GM19463 (cell line): ENCODE measurements at regions not wholly inside any gene's neighbourhood (a gene's known extent, or its start where the extent isn't known, plus 50 kb on each side); places are given as distances from the start of the nearest gene placed in this dataset.
"Not testable (repeated sequence)": the region's sequence is repeated elsewhere in the genome, so short reads cannot be mapped to it uniquely, and the experiment has no call there.

Experiments used
- ATAC-seq: cut with Tn5 transposase; IDR thresholded peaks from one replicate; pipeline ENCODE4 v1.9.1; 2021; ENCODE audit warnings: mild to moderate bottlenecking, moderate library complexity; ENCODE audit not compliant: unreplicated experiment

DNA sequence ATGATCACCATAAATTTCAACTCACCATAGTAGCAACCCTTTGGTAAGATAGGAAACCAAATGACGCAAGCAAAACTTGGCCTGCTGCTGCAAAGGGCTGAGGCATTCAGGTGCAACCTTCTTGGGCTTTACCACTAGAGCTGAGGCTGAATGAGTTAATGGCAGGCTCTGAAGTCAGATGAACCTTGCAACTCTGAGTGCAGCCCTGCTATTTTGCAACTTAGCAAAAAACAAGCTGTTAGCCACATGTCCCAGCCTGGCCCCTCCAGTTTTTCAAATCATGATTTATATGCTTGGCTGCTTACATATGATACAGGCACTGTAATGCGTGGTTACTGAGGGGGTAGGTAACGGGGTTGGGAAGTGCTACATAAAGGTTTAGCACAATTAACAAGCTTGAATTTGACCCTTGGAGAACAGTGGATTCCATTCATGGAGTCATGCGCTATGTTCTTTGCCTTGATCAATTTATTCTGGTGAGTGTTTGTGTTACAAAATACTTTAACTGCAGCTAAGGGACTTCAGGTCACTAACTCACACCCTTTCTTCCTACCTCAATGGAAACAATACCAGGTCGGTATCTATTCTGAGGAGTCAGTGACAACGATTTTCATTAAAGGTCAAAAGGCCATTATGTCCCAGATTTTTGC, 80.5 kb upstream of the PPARGC1A start:
- no peak for ATAC-seq

GRCh38 chr4:23969635-23970145, 79.8 kb upstream of the PPARGC1A start:
- no peak for ATAC-seq

DNA sequence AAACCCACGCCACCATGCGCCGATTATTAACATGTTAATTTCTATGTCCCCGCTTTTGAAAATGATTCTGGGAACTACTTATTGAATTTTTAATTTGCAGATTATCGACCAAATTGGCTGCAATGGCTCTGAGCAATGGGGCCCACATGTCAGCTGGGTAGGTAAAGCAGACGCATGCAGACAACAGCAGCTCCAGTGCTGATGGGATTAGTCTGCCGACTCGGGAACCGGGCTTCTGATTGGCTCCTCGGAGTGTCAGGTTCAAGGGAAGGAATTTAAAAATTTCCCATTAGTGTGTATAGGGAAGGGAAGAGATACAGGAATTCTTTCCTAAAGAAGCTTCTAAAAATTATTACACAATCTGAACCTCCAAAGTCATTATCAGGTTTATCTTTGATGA, 77.4 kb upstream of the PPARGC1A start:
- ATAC-seq, result no peak

- no peak for ATAC-seq
Observed at GRCh38 chr4:23966725-23967124, 76.9 kb upstream of the PPARGC1A start.

- ATAC-seq, result no peak
Observed at GRCh38 chr4:23962462-23962861, 72.6 kb upstream of the PPARGC1A start.

DNA sequence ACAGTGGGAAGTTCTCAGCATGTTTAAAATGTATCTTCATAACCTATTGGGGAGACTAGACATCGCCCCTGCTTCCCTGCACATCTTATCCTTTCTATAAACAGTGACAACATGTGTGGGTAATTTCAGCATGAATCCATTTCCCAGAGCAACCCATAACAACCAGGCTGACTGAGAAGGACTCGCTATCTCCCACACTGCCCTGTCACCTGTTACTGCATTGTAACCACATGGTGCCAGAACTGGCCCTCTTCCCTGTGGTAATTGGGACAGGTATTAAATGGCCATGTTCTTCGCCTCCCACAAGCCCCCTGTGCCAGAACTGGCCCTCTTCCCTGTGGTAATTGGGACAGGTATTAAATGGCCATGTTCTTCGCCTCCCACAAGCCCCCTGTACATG, 71.5 kb upstream of the PPARGC1A start:
- not testable (repeated sequence) for ATAC-seq

DNA sequence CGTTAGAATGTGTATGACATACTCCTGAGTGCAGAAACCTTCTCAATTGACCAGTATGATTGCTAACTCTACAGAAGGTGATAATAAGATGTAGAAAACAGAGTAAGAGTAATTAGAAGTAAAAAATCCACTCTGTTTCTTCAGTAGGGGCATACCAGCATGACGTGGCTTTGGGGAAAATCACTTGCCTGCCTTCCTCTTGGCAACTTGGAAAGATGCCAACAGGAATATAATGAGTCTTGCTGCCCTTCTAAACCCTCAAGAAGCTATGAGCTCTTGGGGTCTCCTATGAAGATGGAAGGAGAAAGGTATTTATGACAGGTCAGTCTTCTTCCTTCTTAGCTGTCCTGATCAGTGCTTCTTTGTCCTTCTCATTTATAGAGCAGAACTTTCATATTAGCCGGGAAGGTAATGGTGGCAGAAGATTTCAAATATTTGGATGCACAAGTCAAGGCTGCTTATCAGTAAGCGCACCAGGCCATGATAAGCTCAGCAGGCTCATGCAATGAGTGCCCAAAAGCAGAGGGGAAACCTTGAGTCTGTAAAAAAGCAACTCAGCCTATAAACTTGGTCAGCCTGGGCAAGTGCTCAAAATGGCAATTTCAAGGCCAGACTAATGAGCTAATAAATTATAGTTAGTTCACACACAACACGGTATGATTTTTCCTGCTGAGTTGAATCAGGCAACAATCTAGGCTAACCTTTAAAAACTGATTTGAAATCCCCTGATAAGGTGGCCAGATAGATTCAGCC, 69.7 kb upstream of the PPARGC1A start:
- ATAC-seq, result no peak

DNA sequence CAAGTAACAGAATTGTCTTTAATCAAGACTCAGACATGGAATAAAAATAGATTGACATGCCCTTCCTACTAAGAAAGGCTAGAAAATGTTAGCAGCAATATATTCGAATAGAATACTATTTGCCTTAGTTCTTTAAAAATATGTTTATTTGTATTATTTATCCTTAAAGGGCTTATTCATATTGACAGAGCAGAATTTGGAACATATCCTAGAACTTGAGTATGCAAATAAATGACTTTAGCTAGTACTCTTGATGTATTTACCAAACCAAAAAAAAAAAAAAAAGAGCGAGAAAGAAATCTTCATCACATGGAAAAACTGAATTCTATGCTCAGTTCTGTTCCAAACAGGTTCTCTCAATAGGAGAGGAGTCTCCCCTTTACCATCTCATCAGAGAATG, 68.9 kb upstream of the PPARGC1A start:
- no peak for ATAC-seq

GRCh38 chr4:23957465-23957864, 67.6 kb upstream of the PPARGC1A start:
- ATAC-seq, result no peak

- ATAC-seq, result no peak
Observed at GRCh38 chr4:23956601-23957364, 66.9 kb upstream of the PPARGC1A start.

DNA sequence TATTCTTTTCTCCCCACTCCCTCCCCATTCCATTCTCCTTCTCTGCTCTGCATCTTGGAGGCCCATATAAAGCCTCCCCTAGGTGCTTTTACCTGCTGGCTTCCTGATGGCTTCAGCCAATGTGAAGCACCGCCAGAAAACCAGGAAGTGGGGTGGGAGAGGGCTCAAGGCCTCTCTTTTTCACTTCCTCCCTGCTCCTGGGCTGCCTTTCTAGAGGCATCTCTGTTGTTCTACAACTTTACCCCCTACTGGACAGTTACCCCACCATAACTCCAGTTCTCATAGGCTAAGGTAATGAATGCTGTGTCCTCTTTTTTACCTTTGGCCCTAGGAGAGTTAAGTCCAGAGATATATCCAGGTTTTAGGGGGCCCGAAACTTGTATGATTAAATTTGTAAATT, 62.4 kb upstream of the PPARGC1A start:
- peak; percentile 54 for ATAC-seq

- ATAC-seq, result no peak
Observed at GRCh38 chr4:23947826-23948225, 58.0 kb upstream of the PPARGC1A start.

DNA sequence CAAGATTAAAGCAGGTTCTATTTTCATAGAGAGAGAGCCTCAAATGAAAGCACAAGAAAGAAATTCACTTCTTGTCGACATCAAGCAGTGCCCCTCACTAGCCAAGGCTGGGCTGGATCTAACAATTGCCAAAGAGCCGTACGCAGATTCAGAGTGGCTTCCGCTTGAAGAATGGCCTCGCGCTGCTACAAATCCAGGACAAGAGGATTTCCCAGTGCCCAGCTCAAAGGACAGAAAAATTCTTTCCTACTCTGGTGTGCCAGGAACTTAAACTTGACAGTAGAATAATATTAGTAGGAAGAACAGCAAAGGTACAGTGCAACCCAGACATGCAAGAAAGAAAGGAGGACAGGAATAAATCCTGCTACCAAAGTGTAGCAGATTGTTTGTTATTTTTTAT, 56.5 kb upstream of the PPARGC1A start:
- ATAC-seq, result no peak

- no peak for ATAC-seq
Observed at GRCh38 chr4:23945451-23946017, 55.7 kb upstream of the PPARGC1A start.

- not testable (repeated sequence) for ATAC-seq
Observed at GRCh38 chr4:23944556-23944955, 54.7 kb upstream of the PPARGC1A start.

DNA sequence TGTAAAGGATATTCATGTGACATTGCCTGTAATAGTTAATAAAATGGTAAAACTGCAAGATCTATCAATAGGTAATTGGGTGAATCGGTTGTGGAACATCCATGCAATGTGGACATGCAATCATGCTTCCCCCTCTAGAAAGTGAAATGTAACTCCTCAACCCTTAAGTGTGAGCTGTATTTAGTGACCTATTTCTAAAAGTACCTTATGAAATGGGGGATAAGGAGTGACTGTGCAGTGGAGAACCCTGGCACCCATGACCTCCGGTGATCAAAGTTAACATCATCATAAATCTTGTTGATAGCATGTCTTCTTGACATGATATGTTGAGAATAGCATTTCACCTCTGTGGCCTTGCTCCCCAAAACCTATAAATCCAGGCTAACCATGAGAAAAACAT, 53.6 kb upstream of the PPARGC1A start:
- ATAC-seq, result no peak

DNA sequence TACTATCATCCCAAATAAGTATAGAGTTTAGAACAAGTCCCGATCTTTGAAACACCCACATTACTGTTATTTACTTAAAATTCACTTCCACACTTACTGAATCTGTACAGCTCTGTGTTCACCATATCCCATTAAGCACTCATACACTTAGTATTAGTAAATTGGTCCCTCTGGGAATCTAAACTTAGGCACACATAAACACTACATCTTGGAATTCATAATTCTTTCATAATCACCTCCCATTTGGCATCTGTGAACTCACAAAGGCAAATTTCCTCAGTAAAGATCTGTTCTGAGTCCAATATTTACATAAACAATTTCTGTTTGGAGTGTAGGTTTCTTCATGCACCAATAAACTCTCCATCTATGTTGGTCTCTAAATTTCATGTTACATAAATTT, 52.6 kb upstream of the PPARGC1A start:
- ATAC-seq, result no peak
